ENCODE measurements at regions not wholly inside any gene's neighbourhood (a gene's known extent, or its start where the extent isn't known, plus 50 kb on each side); places are given as distances from the start of the nearest gene placed in this dataset.

- Histone ChIP-seq H3K4me1 (ENCODE audit: control insufficient read depth in 3 of 3, insufficient read depth in 2 of 3, low read depth in 1 of 3, low read length in 2 of 3) (peaks cover 0 to 6% (median 3%) of the 10 kb centered on the region in 3 donors), H3K27ac (ENCODE audit: low read depth in 1 of 3, low read length in 2 of 3) (no peak overlapping the region), H3K27me3 (ENCODE audit: control insufficient read depth in 3 of 3, insufficient read depth in 3 of 3, low read length in 3 of 3) (no peaks in the 10 kb centered on the region), H3K4me3 (ENCODE audit: low read depth in 1 of 3, low read length in 3 of 3) (no peak overlapping the region), H3K36me3 (ENCODE audit: control insufficient read depth in 3 of 3, insufficient read depth in 2 of 3, low read depth in 1 of 3, low read length in 3 of 3) (no peaks in the 10 kb centered on the region), H3K9me3 (ENCODE audit: control insufficient read depth in 2 of 2, insufficient read depth in 1 of 2, low read depth in 1 of 2, low read length in 1 of 2) (peaks cover 0 to 34% of the 10 kb centered on the region in 2 donors)
- DNase-seq (no peak), FAIRE-seq (no peak)
- 72 to 91% (median 85%) methylated on average over 6 of the region's 6 CpGs for WGBS, 3 donors
Observed at GRCh38 chr11:81033779-81034540, 1593.1 kb upstream of the TENM4 start.

GRCh38 chr11:81032906-81033305 is 1592.1 kb upstream of the TENM4 start:
- no peaks in the 10 kb centered on the region for H3K27me3 ChIP-seq (ENCODE audit: control insufficient read depth in 3 of 3, insufficient read depth in 3 of 3, low read length in 3 of 3)
- peaks cover 0 to 27% of the 10 kb centered on the region in 2 donors for H3K9me3 ChIP-seq (ENCODE audit: control insufficient read depth in 2 of 2, insufficient read depth in 1 of 2, low read depth in 1 of 2, low read length in 1 of 2)
- no peak overlapping the region for H3K27ac ChIP-seq (ENCODE audit: low read depth in 1 of 3, low read length in 2 of 3)
- FAIRE-seq (no peak), DNase-seq (peak; percentile 26 to 60)
- H3K36me3 ChIP-seq (ENCODE audit: control insufficient read depth in 3 of 3, insufficient read depth in 2 of 3, low read depth in 1 of 3, low read length in 3 of 3): no peaks in the 10 kb centered on the region
- H3K4me3 ChIP-seq (ENCODE audit: low read depth in 1 of 3, low read length in 3 of 3): no peak overlapping the region
- peaks cover 0 to 6% (median 3%) of the 10 kb centered on the region in 3 donors for H3K4me1 ChIP-seq (ENCODE audit: control insufficient read depth in 3 of 3, insufficient read depth in 2 of 3, low read depth in 1 of 3, low read length in 2 of 3)
- WGBS, 3 donors: 44 to 86% (median 67%) methylated on average over 10 of the region's 10 CpGs

GRCh38 chr11:81030186-81030585 is 1589.4 kb upstream of the TENM4 start:
- Histone ChIP-seq H3K27me3 (ENCODE audit: control insufficient read depth in 3 of 3, insufficient read depth in 3 of 3, low read length in 3 of 3) (no peaks in the 10 kb centered on the region), H3K4me3 (ENCODE audit: low read depth in 1 of 3, low read length in 3 of 3) (no peak overlapping the region), H3K27ac (ENCODE audit: low read depth in 1 of 3, low read length in 2 of 3) (no peak overlapping the region), H3K9me3 (ENCODE audit: control insufficient read depth in 2 of 2, insufficient read depth in 1 of 2, low read depth in 1 of 2, low read length in 1 of 2) (peaks cover 0 to 7% of the 10 kb centered on the region in 2 donors), H3K4me1 (ENCODE audit: control insufficient read depth in 3 of 3, insufficient read depth in 2 of 3, low read depth in 1 of 3, low read length in 2 of 3) (peaks cover 0 to 6% (median 3%) of the 10 kb centered on the region in 3 donors), H3K36me3 (ENCODE audit: control insufficient read depth in 3 of 3, insufficient read depth in 2 of 3, low read depth in 1 of 3, low read length in 3 of 3) (no peaks in the 10 kb centered on the region)
- DNase-seq (no peak), FAIRE-seq (no peak)
- 76 to 91% (median 90%) methylated on average over 1 of the region's 1 CpG for WGBS, 3 donors

GRCh38 chr11:81026032-81026431 is 1585.2 kb upstream of the TENM4 start:
- DNase-seq (no peak), FAIRE-seq (no peak)
- H3K4me3 ChIP-seq (ENCODE audit: low read depth in 1 of 3, low read length in 3 of 3): no peak overlapping the region
- WGBS, 3 donors: 95 to 97% (median 97%) methylated on average over 1 of the region's 1 CpG
- H3K27ac ChIP-seq (ENCODE audit: low read depth in 1 of 3, low read length in 2 of 3): no peak overlapping the region
- H3K27me3 ChIP-seq (ENCODE audit: control insufficient read depth in 3 of 3, insufficient read depth in 3 of 3, low read length in 3 of 3): no peaks in the 10 kb centered on the region
- no peaks in the 10 kb centered on the region for H3K36me3 ChIP-seq (ENCODE audit: control insufficient read depth in 3 of 3, insufficient read depth in 2 of 3, low read depth in 1 of 3, low read length in 3 of 3)
- no peaks in the 10 kb centered on the region for H3K4me1 ChIP-seq (ENCODE audit: control insufficient read depth in 3 of 3, insufficient read depth in 2 of 3, low read depth in 1 of 3, low read length in 2 of 3)
- H3K9me3 ChIP-seq (ENCODE audit: control insufficient read depth in 2 of 2, insufficient read depth in 1 of 2, low read depth in 1 of 2, low read length in 1 of 2): no peaks in the 10 kb centered on the region

- FAIRE-seq: no peak
- Histone ChIP-seq H3K27me3 (ENCODE audit: control insufficient read depth in 3 of 3, insufficient read depth in 3 of 3, low read length in 3 of 3) (no peaks in the 10 kb centered on the region), H3K27ac (ENCODE audit: low read depth in 1 of 3, low read length in 2 of 3) (no peak overlapping the region), H3K36me3 (ENCODE audit: control insufficient read depth in 3 of 3, insufficient read depth in 2 of 3, low read depth in 1 of 3, low read length in 3 of 3) (no peaks in the 10 kb centered on the region), H3K4me1 (ENCODE audit: control insufficient read depth in 3 of 3, insufficient read depth in 2 of 3, low read depth in 1 of 3, low read length in 2 of 3) (no peaks in the 10 kb centered on the region), H3K9me3 (ENCODE audit: control insufficient read depth in 2 of 2, insufficient read depth in 1 of 2, low read depth in 1 of 2, low read length in 1 of 2) (no peaks in the 10 kb centered on the region), H3K4me3 (ENCODE audit: low read depth in 1 of 3, low read length in 3 of 3) (no peak overlapping the region)
- WGBS, 3 donors: 73 to 82% (median 76%) methylated on average over 1 of the region's 1 CpG
- DNase-seq: no peak
Observed at GRCh38 chr11:81022057-81022456, 1581.2 kb upstream of the TENM4 start.

- no peaks in the 10 kb centered on the region for H3K9me3 ChIP-seq (ENCODE audit: control insufficient read depth in 2 of 2, insufficient read depth in 1 of 2, low read depth in 1 of 2, low read length in 1 of 2)
- H3K27ac ChIP-seq (ENCODE audit: low read depth in 1 of 3, low read length in 2 of 3): no peak overlapping the region
- FAIRE-seq (no peak), DNase-seq (no peak)
- H3K27me3 ChIP-seq (ENCODE audit: control insufficient read depth in 3 of 3, insufficient read depth in 3 of 3, low read length in 3 of 3): no peaks in the 10 kb centered on the region
- WGBS, 3 donors: 57 to 58% (median 58%) methylated on average over 3 of the region's 3 CpGs
- no peak overlapping the region for H3K4me3 ChIP-seq (ENCODE audit: low read depth in 1 of 3, low read length in 3 of 3)
- H3K4me1 ChIP-seq (ENCODE audit: control insufficient read depth in 3 of 3, insufficient read depth in 2 of 3, low read depth in 1 of 3, low read length in 2 of 3): no peaks in the 10 kb centered on the region
- H3K36me3 ChIP-seq (ENCODE audit: control insufficient read depth in 3 of 3, insufficient read depth in 2 of 3, low read depth in 1 of 3, low read length in 3 of 3): no peaks in the 10 kb centered on the region
Observed at GRCh38 chr11:81010631-81011030, 1569.8 kb upstream of the TENM4 start.

- FAIRE-seq: no peak
- peak; percentile 7 to 12 for DNase-seq
- no peaks in the 10 kb centered on the region for H3K36me3 ChIP-seq (ENCODE audit: control insufficient read depth in 3 of 3, insufficient read depth in 2 of 3, low read depth in 1 of 3, low read length in 3 of 3)
- 21 to 26% (median 24%) methylated on average over 2 of the region's 2 CpGs for WGBS, 3 donors
- H3K27ac ChIP-seq (ENCODE audit: low read depth in 1 of 3, low read length in 2 of 3): no peak overlapping the region
- H3K9me3 ChIP-seq (ENCODE audit: control insufficient read depth in 2 of 2, insufficient read depth in 1 of 2, low read depth in 1 of 2, low read length in 1 of 2): no peaks in the 10 kb centered on the region
- no peaks in the 10 kb centered on the region for H3K27me3 ChIP-seq (ENCODE audit: control insufficient read depth in 3 of 3, insufficient read depth in 3 of 3, low read length in 3 of 3)
- no peak overlapping the region for H3K4me3 ChIP-seq (ENCODE audit: low read depth in 1 of 3, low read length in 3 of 3)
- no peaks in the 10 kb centered on the region for H3K4me1 ChIP-seq (ENCODE audit: control insufficient read depth in 3 of 3, insufficient read depth in 2 of 3, low read depth in 1 of 3, low read length in 2 of 3)
Observed at GRCh38 chr11:81007046-81007445, 1566.2 kb upstream of the TENM4 start.

- DNase-seq: peak; percentile 6 to 51
- H3K36me3 ChIP-seq (ENCODE audit: control insufficient read depth in 3 of 3, insufficient read depth in 2 of 3, low read depth in 1 of 3, low read length in 3 of 3): no peaks in the 10 kb centered on the region
- WGBS, 3 donors: 38 to 60% (median 44%) methylated on average over 2 of the region's 2 CpGs
- FAIRE-seq: no peak
- no peak overlapping the region for H3K4me3 ChIP-seq (ENCODE audit: low read depth in 1 of 3, low read length in 3 of 3)
- H3K27ac ChIP-seq (ENCODE audit: low read depth in 1 of 3, low read length in 2 of 3): no peak overlapping the region
- no peaks in the 10 kb centered on the region for H3K4me1 ChIP-seq (ENCODE audit: control insufficient read depth in 3 of 3, insufficient read depth in 2 of 3, low read depth in 1 of 3, low read length in 2 of 3)
- H3K9me3 ChIP-seq (ENCODE audit: control insufficient read depth in 2 of 2, insufficient read depth in 1 of 2, low read depth in 1 of 2, low read length in 1 of 2): no peaks in the 10 kb centered on the region
- no peaks in the 10 kb centered on the region for H3K27me3 ChIP-seq (ENCODE audit: control insufficient read depth in 3 of 3, insufficient read depth in 3 of 3, low read length in 3 of 3)
Observed at GRCh38 chr11:81005595-81005994, 1564.8 kb upstream of the TENM4 start.

- no peak for FAIRE-seq
- DNase-seq: no peak
- no peak overlapping the region for H3K4me3 ChIP-seq (ENCODE audit: low read depth in 1 of 3, low read length in 3 of 3)
- no peak overlapping the region for H3K27ac ChIP-seq (ENCODE audit: low read depth in 1 of 3, low read length in 2 of 3)
- no peaks in the 10 kb centered on the region for H3K36me3 ChIP-seq (ENCODE audit: control insufficient read depth in 3 of 3, insufficient read depth in 2 of 3, low read depth in 1 of 3, low read length in 3 of 3)
- WGBS, 3 donors: 65 to 86% (median 79%) methylated on average over 2 of the region's 2 CpGs
- H3K27me3 ChIP-seq (ENCODE audit: control insufficient read depth in 3 of 3, insufficient read depth in 3 of 3, low read length in 3 of 3): no peaks in the 10 kb centered on the region
- H3K4me1 ChIP-seq (ENCODE audit: control insufficient read depth in 3 of 3, insufficient read depth in 2 of 3, low read depth in 1 of 3, low read length in 2 of 3): no peaks in the 10 kb centered on the region
- no peaks in the 10 kb centered on the region for H3K9me3 ChIP-seq (ENCODE audit: control insufficient read depth in 2 of 2, insufficient read depth in 1 of 2, low read depth in 1 of 2, low read length in 1 of 2)
Observed at GRCh38 chr11:81004576-81004975, 1563.7 kb upstream of the TENM4 start.

Measured in small intestine (tissue), 7 donors.